Naive B cell (primary cell): ENCODE measurements at regions not wholly inside any gene's neighbourhood (a gene's known extent, or its start where the extent isn't known, plus 50 kb on each side); places are given as distances from the start of the nearest gene placed in this dataset.

ENCODE experiments used
- ATAC-seq, 2 donors: fragments of 150-1000 bp; cut with Tn5 transposase; 2 replicates each; pipeline ENCODE4 v1.10.0; 2021; ENCODE audit warnings: low read depth in 2 of 2, mild to moderate bottlenecking in 2 of 2, moderate library complexity in 2 of 2
- DNase-seq: peaks from one replicate; pipeline ENCODE4 v3.0.0; 2022
- H3K27ac Mint-ChIP-seq, 6 donors: one replicate each; pipeline ENCODE4 v1.8.0; 2020 to 2022; ENCODE audit warnings: mild to moderate bottlenecking in 6 of 6, mixed read lengths in 6 of 6, moderate library complexity in 5 of 6, inconsistent platforms in 2 of 6
- H3K27me3 Mint-ChIP-seq, 3 donors: one replicate each; pipeline ENCODE4 v1.8.0; 2021 to 2022; ENCODE audit warnings: mixed read lengths in 3 of 3, mild to moderate bottlenecking in 1 of 3
- H3K36me3 Mint-ChIP-seq, 2 donors: one replicate each; pipeline ENCODE4 v1.8.0; 2020 to 2022; ENCODE audit warnings: mixed read lengths in 2 of 2, inconsistent platforms in 1 of 2, mild to moderate bottlenecking in 1 of 2
- H3K4me1 Mint-ChIP-seq, 3 donors: one replicate each; pipeline ENCODE4 v1.8.0; 2020 to 2022; ENCODE audit warnings: mixed read lengths in 3 of 3, inconsistent platforms in 1 of 3, mild to moderate bottlenecking in 1 of 3, moderate library complexity in 1 of 3
- H3K4me3 Mint-ChIP-seq, 8 donors: one replicate each; pipeline ENCODE4 v1.8.0; 2020 to 2022; ENCODE audit warnings: mild to moderate bottlenecking in 8 of 8, mixed read lengths in 8 of 8, moderate library complexity in 8 of 8, inconsistent platforms in 2 of 8
- H3K9me3 Mint-ChIP-seq, 7 donors: one replicate each; pipeline ENCODE4 v1.8.0; 2020 to 2022; ENCODE audit warnings: mixed read lengths in 7 of 7, mild to moderate bottlenecking in 5 of 7, inconsistent platforms in 2 of 7, moderate library complexity in 1 of 7

- Mint-ChIP-seq H3K4me3 (no peak overlapping the region), H3K4me1 (peaks cover 0 to 8% (median 2%) of the 10 kb centered on the region in 3 donors), H3K9me3 (no peaks in the 10 kb centered on the region), H3K36me3 (no peaks in the 10 kb centered on the region), H3K27me3 (no peaks in the 10 kb centered on the region), H3K27ac (peak overlapping the region in 1 of 6 donors; percentile 42)
- ATAC-seq, result no peak
- DNase-seq, result no peak
Observed at GRCh38 chr14:65153101-65153500, 50.8 kb upstream of the MAX start.

- Mint-ChIP-seq H3K9me3 (no peaks in the 10 kb centered on the region), H3K4me3 (peak overlapping the region in 2 of 8 donors; percentile 41 to 56), H3K36me3 (no peaks in the 10 kb centered on the region), H3K4me1 (peaks cover 15 to 17% (median 15%) of the 10 kb centered on the region in 3 donors), H3K27me3 (no peaks in the 10 kb centered on the region), H3K27ac (peak overlapping the region in 2 of 6 donors; percentile 62 to 79)
- ATAC-seq, result peak in 1 of 2 donors; percentile 56
- DNase-seq, result no peak
Observed at GRCh38 chr14:65156568-65157366, 54.5 kb upstream of the MAX start.

DNA sequence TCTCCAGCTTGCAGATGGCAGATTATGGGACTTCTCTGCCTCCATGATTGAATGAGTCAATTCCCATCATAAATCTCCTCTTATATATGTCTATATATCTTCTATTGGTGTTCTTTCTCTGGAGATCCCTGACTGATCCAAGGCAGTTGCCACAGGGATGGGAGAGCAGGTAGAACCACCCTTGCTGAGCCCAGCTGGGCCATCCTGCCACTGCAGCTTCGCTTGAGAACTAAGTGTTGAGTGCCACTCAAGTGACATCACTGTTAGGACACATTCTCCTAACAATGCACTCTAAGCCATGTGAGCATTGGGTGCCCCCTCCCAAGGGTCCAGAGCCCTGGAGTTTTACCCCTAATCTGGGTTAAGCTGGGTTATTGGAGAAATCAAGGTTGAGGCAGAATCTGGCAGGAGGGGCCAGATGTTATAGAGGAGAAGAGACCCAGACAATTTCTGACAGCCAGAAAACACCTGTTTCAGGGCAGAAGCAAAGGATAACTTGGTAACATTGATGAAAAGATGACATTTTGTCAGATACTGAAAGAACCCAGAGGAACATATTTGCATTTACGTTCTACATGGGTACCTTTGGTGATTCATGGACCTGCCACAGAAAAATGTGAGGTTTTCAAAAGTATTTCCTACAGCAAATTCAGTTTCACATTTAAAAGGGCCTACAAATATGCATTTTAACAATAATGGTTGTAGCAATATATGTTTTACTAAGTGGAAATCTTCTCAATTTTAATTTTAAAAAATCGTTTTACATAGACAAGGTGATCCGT is 57.2 kb upstream of the MAX start:
- peak overlapping the region in 4 of 6 donors; percentile 15 to 85 (median 70) for H3K27ac Mint-ChIP-seq
- H3K4me1 Mint-ChIP-seq, result peaks cover 17 to 21% (median 21%) of the 10 kb centered on the region in 3 donors
- no peaks in the 10 kb centered on the region for H3K36me3 Mint-ChIP-seq
- H3K9me3 Mint-ChIP-seq, result no peaks in the 10 kb centered on the region
- H3K27me3 Mint-ChIP-seq, result no peaks in the 10 kb centered on the region
- no peak overlapping the region for H3K4me3 Mint-ChIP-seq
- DNase-seq (peak; percentile 14), ATAC-seq (peak; percentile 73 to 75)

DNA sequence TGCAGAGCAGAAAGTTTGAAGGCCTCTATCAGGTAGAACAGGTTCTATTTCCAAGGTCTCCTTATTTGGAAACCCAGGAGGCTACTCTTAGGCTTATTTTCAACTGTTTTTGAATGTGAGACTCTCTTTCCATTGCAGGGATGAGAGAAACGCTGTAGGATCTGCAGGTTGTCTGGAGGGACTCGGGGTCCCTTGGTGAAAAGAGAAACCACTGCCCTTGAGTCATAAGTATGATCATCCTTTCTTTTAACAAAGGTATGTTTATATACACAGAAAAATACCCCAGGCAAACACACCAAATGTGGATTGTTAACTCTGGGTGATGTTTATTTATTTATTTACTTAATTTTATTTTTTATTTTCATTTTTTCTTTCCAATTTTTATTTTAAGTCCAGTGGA is 57.8 kb upstream of the MAX start:
- Mint-ChIP-seq H3K4me1 (peaks cover 21 to 27% (median 26%) of the 10 kb centered on the region in 3 donors), H3K27me3 (no peaks in the 10 kb centered on the region), H3K4me3 (no peak overlapping the region), H3K27ac (peak overlapping the region in 3 of 6 donors; percentile 12 to 61 (median 52)), H3K9me3 (no peaks in the 10 kb centered on the region), H3K36me3 (no peaks in the 10 kb centered on the region)
- DNase-seq (no peak), ATAC-seq (no peak)

DNA sequence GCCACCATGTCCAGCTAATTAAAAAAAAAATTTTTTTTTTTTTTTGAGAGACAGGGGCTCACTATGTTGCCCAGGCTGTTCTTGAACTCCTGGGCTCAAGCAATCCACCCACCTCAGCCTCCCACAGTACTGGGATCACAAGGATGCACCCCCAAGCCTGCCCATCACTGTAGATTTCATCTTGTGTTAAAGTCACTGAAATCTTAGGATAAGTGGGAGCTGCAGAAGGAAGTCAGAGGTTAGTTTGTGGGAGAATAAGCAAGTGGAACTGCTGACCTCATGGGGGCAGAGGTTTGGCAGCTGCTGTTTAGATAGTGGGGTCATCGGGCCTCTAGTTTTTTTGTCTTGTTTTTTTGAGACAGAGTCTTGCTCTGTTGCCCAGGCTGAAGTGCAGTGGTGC is 59.7 kb upstream of the MAX start:
- H3K27ac Mint-ChIP-seq, result no peak overlapping the region
- H3K9me3 Mint-ChIP-seq, result peaks cover 0 to 4% (median 0%) of the 10 kb centered on the region in 7 donors
- no peak overlapping the region for H3K4me3 Mint-ChIP-seq
- H3K27me3 Mint-ChIP-seq, result no peaks in the 10 kb centered on the region
- DNase-seq (no peak), ATAC-seq (no peak)
- H3K36me3 Mint-ChIP-seq, result no peaks in the 10 kb centered on the region
- peaks cover 19 to 32% (median 26%) of the 10 kb centered on the region in 3 donors for H3K4me1 Mint-ChIP-seq

DNA sequence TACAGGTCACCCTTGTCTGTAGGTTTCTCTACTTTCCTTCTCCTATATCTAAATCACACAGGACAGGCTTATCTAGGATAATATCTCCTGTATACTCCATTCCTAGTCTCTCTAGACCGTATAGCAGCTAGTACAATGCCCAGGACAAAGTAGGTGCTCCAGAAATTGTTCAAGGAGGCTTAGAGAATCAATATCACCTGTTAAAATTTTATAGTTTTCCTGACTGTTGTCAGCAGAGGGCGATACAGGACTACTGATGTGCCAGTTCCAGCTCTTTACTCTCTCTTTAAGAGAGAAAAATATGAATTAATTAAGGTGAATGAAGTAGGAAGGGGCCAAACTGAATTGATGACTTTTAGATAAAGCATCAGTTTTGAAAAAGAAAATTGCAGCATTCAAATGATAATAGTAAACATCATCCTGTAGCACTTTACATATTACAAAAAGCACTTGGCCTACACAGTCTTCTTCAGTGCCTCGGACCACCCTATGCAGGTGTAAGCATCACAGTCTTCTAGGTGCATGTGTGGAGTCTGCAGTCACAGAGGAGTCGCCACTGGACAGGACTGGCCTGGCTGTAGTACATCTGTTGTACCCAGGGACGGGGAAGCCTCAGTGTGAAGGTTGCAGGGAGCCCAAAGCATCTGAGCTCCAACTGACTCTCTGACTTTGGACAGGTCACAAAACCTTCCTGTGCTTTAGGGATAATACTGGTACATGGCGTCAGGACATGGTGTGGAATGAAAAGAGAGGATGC is 61.9 kb upstream of the MAX start:
- Mint-ChIP-seq H3K4me3 (no peak overlapping the region), H3K36me3 (no peaks in the 10 kb centered on the region), H3K27ac (peak overlapping the region in 2 of 6 donors; percentile 4 to 74), H3K4me1 (peaks cover 25 to 38% (median 28%) of the 10 kb centered on the region in 3 donors), H3K9me3 (peaks cover 0 to 4% (median 0%) of the 10 kb centered on the region in 7 donors), H3K27me3 (no peaks in the 10 kb centered on the region)
- peak; percentile 53 for DNase-seq
- ATAC-seq, result peak; percentile 40 to 67

DNA sequence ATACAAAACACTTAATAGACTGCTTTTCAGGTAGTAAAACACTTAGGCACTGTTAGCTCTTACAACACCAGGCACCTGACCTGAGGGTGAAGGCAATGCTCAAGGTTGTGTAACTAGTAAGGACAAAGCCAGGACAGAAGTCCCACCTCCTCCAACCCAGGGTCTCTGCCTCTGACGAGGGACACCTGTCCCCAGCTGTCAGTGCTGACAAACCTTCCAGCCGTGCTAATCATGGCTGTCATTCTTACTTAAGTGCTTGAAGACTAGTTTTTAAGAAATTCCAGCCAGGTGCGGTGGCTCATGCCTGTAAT is 62.5 kb upstream of the MAX start:
- H3K27me3 Mint-ChIP-seq, result no peaks in the 10 kb centered on the region
- H3K4me3 Mint-ChIP-seq, result no peak overlapping the region
- ATAC-seq (no peak), DNase-seq (no peak)
- no peaks in the 10 kb centered on the region for H3K36me3 Mint-ChIP-seq
- peaks cover 21 to 36% (median 24%) of the 10 kb centered on the region in 3 donors for H3K4me1 Mint-ChIP-seq
- H3K9me3 Mint-ChIP-seq, result peaks cover 0 to 4% (median 0%) of the 10 kb centered on the region in 7 donors
- peak overlapping the region in 2 of 6 donors; percentile 74 to 85 for H3K27ac Mint-ChIP-seq

DNA sequence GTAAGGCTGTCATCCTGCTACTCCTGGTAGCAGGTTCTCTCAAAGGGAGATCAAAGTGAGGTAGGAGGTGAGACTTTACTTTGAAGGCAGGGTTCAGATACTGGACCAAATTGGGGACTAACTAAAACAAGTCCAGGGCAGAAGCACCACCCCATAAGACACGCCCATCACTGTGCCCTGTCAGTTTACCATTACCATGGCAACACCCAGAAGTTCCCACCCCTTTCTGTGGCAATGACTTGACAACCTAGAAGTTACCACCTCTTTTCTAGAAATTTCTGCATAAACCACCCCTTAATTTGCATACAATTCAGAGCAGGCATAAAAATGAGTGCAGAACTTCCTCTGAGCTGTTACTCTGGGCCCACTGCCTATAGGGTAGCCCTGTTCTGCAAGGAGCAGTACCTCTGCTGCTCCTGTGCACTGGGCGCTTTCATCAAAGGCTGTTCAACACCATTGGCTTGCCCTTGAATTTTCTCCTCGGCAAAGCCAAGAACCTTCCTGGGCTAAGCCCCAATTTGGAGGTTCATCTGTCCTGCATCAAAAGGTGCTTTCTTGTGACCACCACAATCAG is 64.8 kb upstream of the MAX start:
- Mint-ChIP-seq H3K4me1 (peaks cover 28 to 46% (median 37%) of the 10 kb centered on the region in 3 donors), H3K4me3 (peak overlapping the region in 1 of 8 donors; percentile 14), H3K36me3 (no peaks in the 10 kb centered on the region), H3K27ac (peak overlapping the region in 2 of 6 donors; percentile 29 to 40), H3K27me3 (no peaks in the 10 kb centered on the region), H3K9me3 (peaks cover 0 to 4% (median 0%) of the 10 kb centered on the region in 7 donors)
- ATAC-seq, result peak; percentile 19 to 45
- peak; percentile 18 for DNase-seq

GRCh38 chr14:65168840-65169239 is 66.5 kb upstream of the MAX start:
- ATAC-seq (no peak), DNase-seq (no peak)
- Mint-ChIP-seq H3K4me1 (peaks cover 30 to 46% (median 39%) of the 10 kb centered on the region in 3 donors), H3K4me3 (no peak overlapping the region), H3K36me3 (no peaks in the 10 kb centered on the region), H3K9me3 (peaks cover 0 to 4% (median 0%) of the 10 kb centered on the region in 7 donors), H3K27me3 (no peaks in the 10 kb centered on the region), H3K27ac (no peak overlapping the region)

DNA sequence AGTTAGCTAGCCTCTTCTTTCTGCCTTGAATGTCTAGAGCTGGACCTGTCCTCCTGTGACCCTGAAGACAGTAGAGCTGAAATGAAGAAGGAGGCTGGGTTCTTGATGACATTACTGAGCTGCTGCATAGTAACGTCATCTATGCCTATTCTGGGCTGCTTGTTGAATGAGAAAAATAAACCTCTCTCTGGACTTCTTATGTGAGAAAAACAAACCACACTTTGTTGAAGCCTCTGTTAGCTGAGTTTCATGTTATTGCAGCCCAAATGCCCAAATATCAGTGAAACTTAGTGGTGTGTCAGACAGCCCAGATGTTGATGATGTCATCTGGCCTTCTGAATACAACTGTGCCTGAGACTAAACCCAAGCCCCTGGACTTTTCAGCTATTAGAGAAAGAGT is 67.0 kb upstream of the MAX start:
- Mint-ChIP-seq H3K27me3 (no peaks in the 10 kb centered on the region), H3K4me1 (peaks cover 33 to 47% (median 39%) of the 10 kb centered on the region in 3 donors), H3K4me3 (peak overlapping the region in 3 of 8 donors; percentile 47 to 52 (median 51)), H3K27ac (peak overlapping the region in 1 of 6 donors; percentile 70), H3K9me3 (peaks cover 0 to 4% (median 0%) of the 10 kb centered on the region in 7 donors), H3K36me3 (no peaks in the 10 kb centered on the region)
- DNase-seq (no peak), ATAC-seq (peak in 1 of 2 donors; percentile 24)

- Mint-ChIP-seq H3K36me3 (no peaks in the 10 kb centered on the region), H3K4me1 (peaks cover 28 to 45% (median 39%) of the 10 kb centered on the region in 3 donors)
- peak in 1 of 2 donors; percentile 18 for ATAC-seq
Observed at GRCh38 chr14:65170318-65170717, 68.0 kb upstream of the MAX start.

DNA sequence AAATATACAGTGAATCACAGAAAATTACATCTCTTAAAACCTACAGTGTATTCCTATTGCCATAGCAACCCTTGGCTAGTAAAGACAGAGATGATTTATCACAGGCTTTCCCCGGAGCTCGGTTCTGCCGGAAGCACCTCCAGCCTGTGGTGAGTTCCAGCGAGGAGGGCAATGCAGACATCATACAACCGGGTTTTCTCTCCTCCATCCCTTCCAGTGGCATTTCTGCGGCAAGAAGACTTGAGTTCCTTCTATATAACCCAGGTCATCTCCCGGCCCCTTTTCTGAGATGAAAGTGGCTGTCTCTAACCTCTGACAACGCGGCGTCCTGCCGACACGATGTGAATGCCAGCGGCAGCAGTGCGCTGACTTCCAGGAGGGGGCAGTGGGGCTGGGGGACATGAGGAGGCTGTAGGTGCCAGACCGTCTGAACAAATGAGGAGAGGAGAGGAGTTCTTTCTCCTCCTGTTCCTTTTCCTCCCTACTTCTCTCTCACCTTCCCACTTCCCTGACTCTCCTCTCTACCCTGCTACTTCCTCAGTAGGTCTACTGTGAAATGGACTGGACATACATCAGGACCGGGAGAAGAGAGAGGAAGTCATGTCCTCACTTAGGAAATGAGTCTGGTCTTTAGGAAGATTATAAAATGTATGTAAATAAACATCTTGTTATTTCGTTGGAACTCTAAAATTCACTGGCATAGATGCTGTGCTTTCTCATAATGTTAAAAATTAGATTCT is 68.6 kb upstream of the MAX start:
- DNase-seq (peak; percentile 46), ATAC-seq (peak; percentile 72 to 80)
- peaks cover 28 to 45% (median 39%) of the 10 kb centered on the region in 3 donors for H3K4me1 Mint-ChIP-seq
- no peaks in the 10 kb centered on the region for H3K36me3 Mint-ChIP-seq
- peaks cover 0 to 4% (median 0%) of the 10 kb centered on the region in 7 donors for H3K9me3 Mint-ChIP-seq
- peak overlapping the region; percentile 34 to 89 (median 64) for H3K27ac Mint-ChIP-seq
- H3K27me3 Mint-ChIP-seq, result no peaks in the 10 kb centered on the region
- peak overlapping the region; percentile 80 to 94 (median 86) for H3K4me3 Mint-ChIP-seq

More at GRCh38 chr14:65170318-65170717, 68.0 kb upstream of the MAX start:
- no peak for DNase-seq
- Mint-ChIP-seq H3K27ac (peak overlapping the region; percentile 26 to 86 (median 64)), H3K27me3 (no peaks in the 10 kb centered on the region), H3K4me3 (peak overlapping the region; percentile 80 to 94 (median 86)), H3K9me3 (peaks cover 0 to 4% (median 0%) of the 10 kb centered on the region in 7 donors)
